HL-60 (cell line): ENCODE measurements at regions not wholly inside any gene's neighbourhood (a gene's known extent, or its start where the extent isn't known, plus 50 kb on each side); places are given as distances from the start of the nearest gene placed in this dataset.

Experiments used
- SPI1 ChIP-seq: IDR thresholded peaks from 2 replicates; pipeline ENCODE4 v1.6.1; 2012; ENCODE audit warnings: low read depth, mild to moderate bottlenecking, borderline replicate concordance
- TF ChIP-seq, protein P1 (sequence below): IDR thresholded peaks from one replicate; pipeline ENCODE4 v1.5.1; 2011; ENCODE audit warnings: low read length, control low read depth, inconsistent platforms; ENCODE audit not compliant: insufficient read depth

DNA sequence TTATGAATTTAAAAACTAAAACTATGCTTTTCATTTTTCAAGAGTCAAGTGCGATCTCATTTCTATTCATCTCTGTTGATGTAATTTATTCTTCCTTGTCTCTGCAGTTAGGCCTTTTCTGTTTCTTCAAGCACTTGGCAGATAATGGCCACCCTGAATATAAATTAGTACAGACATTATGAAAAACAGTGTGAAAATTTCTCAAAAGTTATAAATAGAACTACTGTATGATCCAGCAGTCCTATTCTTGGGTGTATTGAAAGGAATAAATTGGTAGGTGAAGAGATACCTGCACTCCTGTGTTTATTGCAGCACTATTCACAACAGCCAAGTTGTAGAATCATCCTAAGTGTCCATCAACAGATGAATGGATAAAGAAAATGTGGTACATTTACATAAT is 248.3 kb downstream of the DOK5 start:
- TF ChIP-seq, protein P1, sequence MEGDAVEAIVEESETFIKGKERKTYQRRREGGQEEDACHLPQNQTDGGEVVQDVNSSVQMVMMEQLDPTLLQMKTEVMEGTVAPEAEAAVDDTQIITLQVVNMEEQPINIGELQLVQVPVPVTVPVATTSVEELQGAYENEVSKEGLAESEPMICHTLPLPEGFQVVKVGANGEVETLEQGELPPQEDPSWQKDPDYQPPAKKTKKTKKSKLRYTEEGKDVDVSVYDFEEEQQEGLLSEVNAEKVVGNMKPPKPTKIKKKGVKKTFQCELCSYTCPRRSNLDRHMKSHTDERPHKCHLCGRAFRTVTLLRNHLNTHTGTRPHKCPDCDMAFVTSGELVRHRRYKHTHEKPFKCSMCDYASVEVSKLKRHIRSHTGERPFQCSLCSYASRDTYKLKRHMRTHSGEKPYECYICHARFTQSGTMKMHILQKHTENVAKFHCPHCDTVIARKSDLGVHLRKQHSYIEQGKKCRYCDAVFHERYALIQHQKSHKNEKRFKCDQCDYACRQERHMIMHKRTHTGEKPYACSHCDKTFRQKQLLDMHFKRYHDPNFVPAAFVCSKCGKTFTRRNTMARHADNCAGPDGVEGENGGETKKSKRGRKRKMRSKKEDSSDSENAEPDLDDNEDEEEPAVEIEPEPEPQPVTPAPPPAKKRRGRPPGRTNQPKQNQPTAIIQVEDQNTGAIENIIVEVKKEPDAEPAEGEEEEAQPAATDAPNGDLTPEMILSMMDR: no peak
- TF ChIP-seq SPI1: no peak
